GM08714 (cell line): ENCODE measurements at regions not wholly inside any gene's neighbourhood (a gene's known extent, or its start where the extent isn't known, plus 50 kb on each side); places are given as distances from the start of the nearest gene placed in this dataset.

ENCODE experiments used
- H3K4me3 ChIP-seq: fragments of 200-500 bp; sonication (Bioruptor generic); 2 replicates; pipeline ENCODE4 v1.5.1; 2014; ENCODE audit warnings: mild to moderate bottlenecking, low read length, inconsistent platforms
- ZNF274 ChIP-seq: IDR thresholded peaks from 2 replicates; pipeline ENCODE4 v1.6.1; 2012; ENCODE audit warnings: mild to moderate bottlenecking, low read depth, low read length

DNA sequence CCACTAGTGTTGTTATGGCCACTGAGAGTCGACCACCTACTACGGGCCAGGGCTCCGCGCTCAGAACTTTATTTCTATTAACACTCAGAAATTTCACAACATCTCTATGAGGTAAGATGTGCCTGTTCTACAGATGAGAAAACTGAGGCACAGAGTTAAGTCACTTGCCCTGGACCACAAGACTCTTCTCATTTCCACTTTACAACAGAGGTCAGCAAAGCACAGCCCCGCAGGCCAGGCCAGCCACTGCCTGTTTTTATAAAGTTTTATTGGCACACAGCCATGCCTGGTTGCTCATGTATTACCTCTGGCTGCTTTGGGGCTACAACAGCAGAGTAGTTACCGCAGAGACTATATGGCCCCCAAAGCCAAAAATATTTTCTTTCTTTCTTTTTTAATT is 503.6 kb downstream of the SHQ1 start:
- TF ChIP-seq ZNF274: no peak
- H3K4me3 ChIP-seq: no peak overlapping the region

DNA sequence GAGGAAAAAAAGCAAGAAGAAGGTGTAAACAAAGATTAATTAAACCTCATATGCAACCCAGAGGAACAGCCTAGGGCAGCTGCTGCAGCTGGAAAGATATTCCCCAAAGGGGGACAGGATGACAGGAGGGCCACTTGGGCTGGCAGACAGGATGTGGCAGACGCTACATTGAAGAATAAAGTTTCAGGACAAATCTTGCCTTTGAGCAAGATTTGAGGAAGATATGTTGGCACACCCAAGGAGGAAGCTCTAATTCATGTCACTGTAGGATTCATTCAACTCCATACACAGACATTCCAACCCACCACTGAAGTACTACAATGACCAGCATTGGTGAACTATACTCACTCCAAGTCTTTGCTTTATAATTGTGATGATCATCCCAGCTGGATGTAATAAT is 504.0 kb downstream of the SHQ1 start:
- no peak for TF ChIP-seq ZNF274
- no peak overlapping the region for H3K4me3 ChIP-seq

DNA sequence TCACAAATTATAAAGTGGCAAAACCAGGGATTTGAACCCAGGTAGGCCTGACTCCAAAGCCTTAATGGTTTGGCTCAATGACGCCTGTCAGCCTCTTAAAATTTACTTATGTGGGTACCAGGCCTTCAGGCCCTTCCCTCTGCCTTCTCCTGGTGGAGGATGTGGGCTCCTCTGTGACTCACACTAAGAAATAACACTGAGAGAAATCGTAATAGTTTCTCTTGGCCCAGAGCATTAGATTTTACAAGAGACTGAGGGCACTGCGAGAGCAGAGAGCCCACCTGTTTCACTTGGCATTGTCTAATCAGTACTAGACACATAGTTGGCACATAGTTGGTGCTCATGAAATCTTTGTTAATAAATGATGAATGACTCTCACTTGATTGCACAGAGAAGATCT is 505.2 kb downstream of the SHQ1 start:
- no peak for TF ChIP-seq ZNF274
- no peak overlapping the region for H3K4me3 ChIP-seq

- H3K4me3 ChIP-seq: no peak overlapping the region
- no peak for TF ChIP-seq ZNF274
These were observed 505.8 kb downstream of the SHQ1 start for GRCh38 chr3:72342450-72342849.

- no peak for TF ChIP-seq ZNF274
- no peak overlapping the region for H3K4me3 ChIP-seq
These were observed 506.3 kb downstream of the SHQ1 start for GRCh38 chr3:72341920-72342319.

DNA sequence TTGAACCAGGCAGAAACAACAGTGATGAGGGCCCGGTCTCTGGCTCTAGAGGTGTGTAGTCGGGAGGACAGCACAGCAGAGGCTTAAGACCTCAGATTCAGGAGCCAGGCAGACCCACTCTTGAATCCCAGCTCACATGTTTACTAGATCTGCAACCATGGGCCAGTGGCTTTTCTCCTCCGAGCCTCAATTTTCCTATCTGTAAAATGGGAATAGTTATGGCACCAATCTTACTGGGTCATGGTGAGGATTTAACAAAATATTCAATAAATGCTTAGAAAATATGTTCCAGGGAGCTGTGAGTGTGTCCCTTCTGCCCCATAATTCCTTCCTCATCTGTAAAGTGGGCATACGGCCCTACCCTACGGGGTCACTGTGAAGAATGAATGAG is 506.9 kb downstream of the SHQ1 start:
- no peak overlapping the region for H3K4me3 ChIP-seq
- TF ChIP-seq ZNF274: no peak

DNA sequence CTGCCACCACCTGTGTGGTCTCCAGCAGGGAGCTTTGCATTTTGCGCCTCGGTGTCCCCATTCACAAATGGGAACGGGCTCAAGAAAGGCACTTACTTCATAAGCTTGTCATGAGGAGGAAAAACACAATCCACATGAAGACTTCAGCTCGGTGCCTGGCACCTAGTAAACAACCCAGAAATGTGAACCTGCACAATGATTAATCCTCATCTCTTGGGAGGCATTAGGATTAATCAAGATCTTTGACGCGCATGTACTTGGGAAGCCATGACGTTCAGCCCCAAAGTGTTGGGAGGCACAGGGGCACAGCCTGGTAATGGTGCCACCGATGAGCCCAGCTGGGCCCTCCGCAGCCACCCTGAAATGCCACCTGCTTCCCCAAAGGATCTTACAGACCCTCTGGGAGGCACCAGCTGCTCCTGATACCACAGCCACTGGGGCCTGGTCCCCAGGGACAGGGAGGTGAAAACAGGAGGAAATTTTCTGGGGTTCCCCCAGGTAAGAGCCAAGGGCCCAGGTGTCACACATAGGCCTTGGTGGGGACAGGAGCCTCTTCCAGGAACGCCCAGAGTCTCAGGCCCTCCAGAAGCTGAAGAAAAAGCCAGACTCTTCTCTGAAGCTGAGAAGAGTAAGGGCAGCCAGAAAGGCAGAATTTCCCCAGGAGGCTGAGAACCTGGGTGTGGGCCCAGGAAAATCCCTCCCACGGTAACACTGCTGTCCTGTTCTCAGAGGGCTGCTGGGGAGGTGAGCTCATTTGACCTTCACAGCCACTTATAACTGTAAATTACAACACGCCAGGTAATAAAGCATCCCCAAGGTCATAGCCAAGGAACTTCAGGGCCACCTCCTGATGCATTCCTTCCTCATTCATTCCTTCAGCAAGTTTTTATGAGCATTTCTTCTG is 507.5 kb downstream of the SHQ1 start:
- H3K4me3 ChIP-seq: no peak overlapping the region
- TF ChIP-seq ZNF274: no peak

DNA sequence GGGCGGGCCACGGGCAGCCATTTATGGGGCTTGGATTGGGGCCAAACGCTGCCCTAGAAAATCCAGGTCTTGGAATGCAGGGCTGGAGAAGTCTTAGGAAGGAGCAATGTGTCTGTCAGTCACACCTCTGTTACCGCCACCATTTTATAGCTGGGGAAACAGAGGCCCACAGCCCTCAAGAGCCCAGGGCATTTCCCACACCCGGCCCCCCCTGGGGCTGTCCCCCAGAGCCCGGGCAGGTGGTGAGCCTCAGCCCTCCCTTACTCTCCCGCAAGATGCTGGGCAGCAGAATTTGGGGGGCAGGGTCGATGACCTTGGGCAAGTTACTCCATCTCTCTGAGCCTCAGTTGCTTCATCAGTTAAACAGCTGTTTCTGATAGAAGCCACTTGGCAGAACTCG is 508.2 kb downstream of the SHQ1 start:
- no peak overlapping the region for H3K4me3 ChIP-seq
- TF ChIP-seq ZNF274: no peak

GRCh38 chr3:72339670-72340030 is 508.6 kb downstream of the SHQ1 start:
- TF ChIP-seq ZNF274: no peak
- H3K4me3 ChIP-seq: no peak overlapping the region

- H3K4me3 ChIP-seq: no peak overlapping the region
- no peak for TF ChIP-seq ZNF274
These were observed 509.1 kb downstream of the SHQ1 start for GRCh38 chr3:72338942-72339669.

- no peak for TF ChIP-seq ZNF274
These were observed 509.9 kb downstream of the SHQ1 start for GRCh38 chr3:72338082-72338941.

GRCh38 chr3:72337480-72337855 is 510.8 kb downstream of the SHQ1 start:
- no peak overlapping the region for H3K4me3 ChIP-seq
- no peak for TF ChIP-seq ZNF274

More at GRCh38 chr3:72338082-72338941, 509.9 kb downstream of the SHQ1 start:
- H3K4me3 ChIP-seq: no peak overlapping the region

DNA sequence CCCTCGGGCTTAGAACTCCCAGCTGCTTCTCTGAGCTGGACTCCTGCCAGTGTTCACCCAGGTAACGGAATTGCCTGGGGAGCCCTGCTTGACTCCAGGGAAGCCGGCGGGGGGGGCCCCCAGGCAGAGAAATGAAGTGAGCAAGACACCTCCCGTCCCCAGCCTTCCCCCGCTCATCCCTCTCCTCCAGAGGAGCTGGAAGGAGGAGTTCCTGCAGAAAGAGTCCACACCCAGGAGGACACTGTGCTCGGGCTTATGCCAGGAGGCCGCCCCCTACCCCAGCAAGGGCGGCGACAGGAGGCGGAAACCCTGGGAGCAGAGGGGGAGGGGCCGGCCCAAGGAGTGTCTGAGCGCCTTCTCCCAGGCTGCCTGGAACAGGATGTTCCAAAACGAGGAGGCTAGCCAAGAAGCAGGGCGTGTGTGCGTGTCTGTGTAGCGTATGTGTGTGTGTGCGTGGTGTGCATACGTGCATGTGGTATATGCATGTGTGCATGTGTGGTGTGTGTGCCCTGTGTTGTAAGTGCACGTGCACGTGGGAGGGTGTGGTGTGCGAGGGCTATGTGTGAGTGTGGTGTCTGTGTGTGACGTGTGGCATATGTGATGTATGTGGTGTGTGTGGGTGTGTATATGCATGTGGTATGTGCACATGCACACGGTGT is 511.3 kb downstream of the SHQ1 start:
- no peak for TF ChIP-seq ZNF274
- H3K4me3 ChIP-seq: no peak overlapping the region

DNA sequence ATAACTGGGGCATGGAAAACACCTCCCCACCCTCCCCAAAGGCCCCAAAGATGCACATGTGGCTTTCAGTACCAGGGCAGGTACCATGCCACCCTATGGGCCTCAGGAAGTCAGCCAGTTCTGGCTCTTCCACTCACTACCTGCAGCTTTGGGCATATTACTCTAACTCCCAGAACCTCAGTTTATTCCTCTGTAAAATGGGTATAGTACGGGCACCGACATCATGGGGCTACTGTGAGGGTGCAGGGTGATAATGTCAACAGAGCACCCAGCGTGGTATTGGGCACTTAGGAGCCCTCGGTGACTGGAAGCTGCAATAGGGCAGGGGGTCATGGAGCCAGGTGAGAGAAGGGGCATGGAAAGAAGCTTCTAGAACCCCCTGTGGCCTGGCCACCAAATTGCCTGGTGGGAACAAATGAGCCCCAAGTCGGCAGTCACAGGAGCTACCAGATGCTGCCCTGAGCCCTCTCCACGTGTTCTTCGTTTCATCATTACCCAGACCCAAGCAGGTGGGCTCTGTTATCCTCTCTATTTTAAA is 512.1 kb downstream of the SHQ1 start:
- no peak overlapping the region for H3K4me3 ChIP-seq
- TF ChIP-seq ZNF274: no peak
